Astrocyte (in vitro differentiated cells and primary cell): ENCODE measurements at regions not wholly inside any gene's neighbourhood (a gene's known extent, or its start where the extent isn't known, plus 50 kb on each side); places are given as distances from the start of the nearest gene placed in this dataset.

Experiments
- CTCF ChIP-seq: IDR thresholded peaks from 2 replicates; pipeline ENCODE4 v1.5.1; 2011; ENCODE audit warnings: low read depth, mild to moderate bottlenecking, inconsistent platforms, low read length, moderate library complexity; ENCODE audit not compliant: insufficient read depth
- EZH2 ChIP-seq: IDR thresholded peaks from 2 replicates; pipeline ENCODE4 v1.6.1; 2012; ENCODE audit warnings: mild to moderate bottlenecking, low read length, inconsistent platforms; ENCODE audit not compliant: insufficient read depth

GRCh38 chrX:43018031-43018430 is 240.1 kb upstream of the PPP1R2C start:
- TF ChIP-seq CTCF = no peak
- no peak for TF ChIP-seq EZH2
